WTC11 (cell line): ENCODE measurements at regions not wholly inside any gene's neighbourhood (a gene's known extent, or its start where the extent isn't known, plus 50 kb on each side); places are given as distances from the start of the nearest gene placed in this dataset.

Experiments
- ATF3 ChIP-seq: sonication (generic); formaldehyde crosslinking; conservative IDR thresholded peaks from 2 replicates; pipeline ENCODE4 v1.8.1; 2022; ENCODE audit warnings: mild to moderate bottlenecking, missing genetic modification reagents
- CTCF ChIP-seq: fragments of 200-600 bp; IDR thresholded peaks from 2 replicates; pipeline ENCODE4 v1.8.0; 2022; ENCODE audit warnings: antibody characterized with exemption
- GRHL2 ChIP-seq: fragments of 250-450 bp; sonication (Bioruptor Pico); IDR thresholded peaks from 2 replicates; pipeline ENCODE4 v1.8.0; 2022; ENCODE audit warnings: mild to moderate bottlenecking, moderate library complexity; ENCODE audit not compliant: insufficient replicate concordance, severe bottlenecking
- TF ChIP-seq, protein P1 (sequence below): sonication (generic); formaldehyde crosslinking; IDR thresholded peaks from 2 replicates; pipeline ENCODE4 v1.8.0; 2022; ENCODE audit warnings: mild to moderate bottlenecking, missing genetic modification reagents

- TF ChIP-seq GRHL2 (CRISPR knock-in tag) (no peak), ATF3 (CRISPR knock-in tag) (no peak), CTCF (no peak)
- TF ChIP-seq, protein P1, sequence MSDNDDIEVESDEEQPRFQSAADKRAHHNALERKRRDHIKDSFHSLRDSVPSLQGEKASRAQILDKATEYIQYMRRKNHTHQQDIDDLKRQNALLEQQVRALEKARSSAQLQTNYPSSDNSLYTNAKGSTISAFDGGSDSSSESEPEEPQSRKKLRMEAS (CRISPR knock-in tag): no peak
Measured at GRCh38 chr7:110386006-110386405, 704.9 kb upstream of the LRRN3 start.
